ENCODE measurements at regions not wholly inside any gene's neighbourhood (a gene's known extent, or its start where the extent isn't known, plus 50 kb on each side); places are given as distances from the start of the nearest gene placed in this dataset.
"Not testable (repeated sequence)": the region's sequence is repeated elsewhere in the genome, so short reads cannot be mapped to it uniquely, and the experiment has no call there.

DNA sequence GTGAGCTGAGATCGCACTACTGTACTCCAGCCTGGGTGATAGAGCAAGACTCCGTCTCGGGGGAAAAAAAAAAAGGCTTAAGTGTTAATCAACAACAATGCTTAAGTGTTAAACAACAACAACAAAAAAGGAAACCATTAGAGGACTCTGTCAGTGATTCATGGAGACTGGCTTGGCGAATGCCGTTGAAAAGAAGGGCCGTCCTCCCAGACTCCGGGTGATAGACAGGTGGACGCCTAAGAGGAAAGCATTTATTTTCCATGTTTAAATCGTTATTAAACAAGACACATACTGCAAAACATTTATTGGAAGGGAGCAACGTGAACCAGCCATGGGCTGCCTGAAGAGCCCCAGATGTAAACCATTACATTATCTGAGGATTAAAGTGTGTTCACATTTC, 137.8 kb upstream of the TPTE start:
- not testable (repeated sequence) for TF ChIP-seq CTCF (IDR thresholded peaks at IDR 0.05; ENCODE audit: borderline replicate concordance, extremely low read depth, low read length, poor library complexity, severe bottlenecking); EZH2 (IDR thresholded peaks at IDR 0.05; ENCODE audit: borderline replicate concordance, low read depth, low read length, severe bottlenecking)
